Activated T-helper 1 cell treated with anti-CD3 and anti-CD28 coated beads, Interleukin-12 subunit alpha, Interleukin-12 subunit beta, Interleukin-2, Interleukin-4 antibody, amounts not matched to agents 30 ng/mL and 10 ng/mL and 1 ng/mL, durations not matched to agents 14 hours and 24 hours and 36 hours (primary cell): ENCODE measurements at regions not wholly inside any gene's neighbourhood (a gene's known extent, or its start where the extent isn't known, plus 50 kb on each side); places are given as distances from the start of the nearest gene placed in this dataset.

Experiments
- DNase-seq: peaks from one replicate; pipeline ENCODE4 v3.0.0; 2021; ENCODE audit warnings: low spot score
- H3K27ac Mint-ChIP-seq: one replicate; pipeline ENCODE4 v1.8.0; 2021; ENCODE audit warnings: mild to moderate bottlenecking, mixed read lengths
- H3K27me3 Mint-ChIP-seq: one replicate; pipeline ENCODE4 v1.8.0; 2022; ENCODE audit warnings: mild to moderate bottlenecking, moderate library complexity, mixed read lengths; ENCODE audit not compliant: insufficient read depth
- H3K36me3 Mint-ChIP-seq: one replicate; pipeline ENCODE4 v1.8.0; 2021; ENCODE audit warnings: low read depth, mixed read lengths
- H3K4me1 Mint-ChIP-seq: one replicate; pipeline ENCODE4 v1.8.0; 2021; ENCODE audit warnings: low read depth, mixed read lengths
- H3K4me3 Mint-ChIP-seq: one replicate; pipeline ENCODE4 v1.8.0; 2021; ENCODE audit warnings: mild to moderate bottlenecking, moderate library complexity, mixed read lengths
- H3K9me3 Mint-ChIP-seq: one replicate; pipeline ENCODE4 v1.8.0; 2021; ENCODE audit warnings: mixed read lengths
- intact Hi-C: fragments of 100-400 bp; cut with micrococcal nuclease; formaldehyde crosslinking; loops from one replicate; pipeline ENCODE4 v1.15.1; 2024

DNA sequence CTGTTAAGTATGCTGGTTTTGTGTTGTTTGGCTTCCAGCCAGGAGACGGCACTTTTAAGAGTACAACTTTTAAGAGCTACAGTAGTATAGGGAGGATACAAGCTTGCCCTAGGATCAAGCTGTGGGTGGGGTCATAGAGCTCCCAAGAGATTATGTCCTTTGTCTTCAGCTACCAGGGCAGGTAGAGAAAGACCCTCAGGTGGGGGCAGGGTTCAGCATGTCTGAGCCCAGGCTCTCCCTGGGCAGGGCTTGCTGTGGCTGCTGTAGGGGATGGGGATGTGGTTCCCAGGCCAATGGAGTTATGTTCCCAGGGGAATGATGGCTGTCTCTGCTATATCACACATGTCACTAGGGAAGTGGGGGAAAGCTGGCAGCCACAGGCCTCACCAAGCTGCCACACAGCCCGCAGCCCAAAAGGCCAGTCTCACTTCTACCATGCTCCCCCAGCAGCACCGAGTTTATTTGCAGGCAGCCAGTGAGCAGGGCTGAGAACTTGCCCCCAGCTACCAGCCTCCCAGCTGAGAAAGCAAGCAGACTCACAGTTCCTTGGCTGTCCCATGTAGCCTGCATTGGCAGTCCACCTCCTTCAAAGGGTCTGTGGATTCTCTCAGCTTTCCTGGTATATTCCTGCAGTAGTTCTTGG, 105.7 kb upstream of the ERBB4 start:
- H3K4me1 Mint-ChIP-seq = no peaks in the 10 kb centered on the region
- intact Hi-C loops = no loop called here
- no peaks in the 10 kb centered on the region for H3K36me3 Mint-ChIP-seq

GRCh38 chr2:212640428-212640827, 101.8 kb upstream of the ERBB4 start:
- Mint-ChIP-seq H3K4me1 (no peaks in the 10 kb centered on the region), H3K36me3 (no peaks in the 10 kb centered on the region), H3K27me3 (no peaks in the 10 kb centered on the region), H3K27ac (no peak overlapping the region), H3K4me3 (no peak overlapping the region), H3K9me3 (no peaks in the 10 kb centered on the region)
- no peak for DNase-seq
- intact Hi-C loops = no loop called here

More for the DNA sequence above, 105.7 kb upstream of the ERBB4 start:
- no peak for DNase-seq
- H3K27ac Mint-ChIP-seq = no peak overlapping the region
- H3K9me3 Mint-ChIP-seq = no peaks in the 10 kb centered on the region
- no peak overlapping the region for H3K4me3 Mint-ChIP-seq
- H3K27me3 Mint-ChIP-seq = no peaks in the 10 kb centered on the region

DNA sequence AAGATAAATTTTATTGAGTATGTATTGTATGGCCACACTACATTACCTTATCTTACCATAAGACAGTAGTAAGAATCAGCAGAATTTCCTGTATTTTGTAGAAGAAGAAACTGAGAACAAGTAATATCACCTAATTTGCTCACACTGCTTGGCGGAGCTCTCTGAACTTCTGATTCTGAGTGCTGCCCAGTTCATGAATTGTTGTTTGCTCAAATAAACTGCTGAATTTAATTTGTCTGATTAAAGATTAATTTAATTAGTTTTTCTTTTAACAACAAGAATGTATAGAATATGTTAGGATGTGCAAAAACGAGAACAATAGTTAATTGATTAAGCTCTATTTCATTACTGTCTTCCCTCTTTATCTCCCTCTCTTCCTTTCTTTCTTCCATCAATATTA, 100.1 kb upstream of the ERBB4 start:
- no peak overlapping the region for H3K27ac Mint-ChIP-seq
- H3K27me3 Mint-ChIP-seq = no peaks in the 10 kb centered on the region
- no peaks in the 10 kb centered on the region for H3K9me3 Mint-ChIP-seq
- no peak for DNase-seq
- no peaks in the 10 kb centered on the region for H3K36me3 Mint-ChIP-seq
- intact Hi-C loops = no loop called here
- no peaks in the 10 kb centered on the region for H3K4me1 Mint-ChIP-seq
- no peak overlapping the region for H3K4me3 Mint-ChIP-seq

GRCh38 chr2:212628586-212628985, 90.0 kb upstream of the ERBB4 start:
- Mint-ChIP-seq H3K9me3 (no peaks in the 10 kb centered on the region), H3K4me3 (no peak overlapping the region), H3K36me3 (no peaks in the 10 kb centered on the region), H3K4me1 (no peaks in the 10 kb centered on the region), H3K27ac (no peak overlapping the region), H3K27me3 (no peaks in the 10 kb centered on the region)
- DNase-seq = no peak
- intact Hi-C loops = no loop called here

GRCh38 chr2:212626371-212626918, 87.8 kb upstream of the ERBB4 start:
- Mint-ChIP-seq H3K4me3 (no peak overlapping the region), H3K4me1 (no peaks in the 10 kb centered on the region), H3K27ac (no peak overlapping the region), H3K36me3 (no peaks in the 10 kb centered on the region), H3K9me3 (no peaks in the 10 kb centered on the region), H3K27me3 (no peaks in the 10 kb centered on the region)
- intact Hi-C loops = no loop called here
- DNase-seq = no peak

DNA sequence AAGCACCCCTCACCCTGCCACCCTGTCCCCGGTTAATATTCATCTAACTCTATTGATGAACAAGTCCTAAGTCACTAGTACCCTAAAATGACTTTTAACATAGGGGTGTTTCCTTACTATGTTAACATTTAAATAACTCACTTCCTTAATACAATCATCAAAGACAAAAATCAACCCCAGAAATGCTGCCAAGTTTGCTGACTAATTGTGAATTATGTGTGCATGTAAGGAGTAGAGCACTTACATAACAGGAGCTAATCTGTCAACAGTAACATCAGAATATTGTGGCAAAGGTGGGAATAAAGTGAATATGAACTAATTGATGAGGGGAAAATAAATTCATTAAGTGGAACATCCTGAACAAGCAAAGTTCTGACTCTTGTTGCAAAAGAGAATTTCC, 81.4 kb upstream of the ERBB4 start:
- Mint-ChIP-seq H3K27ac (no peak overlapping the region), H3K4me1 (no peaks in the 10 kb centered on the region), H3K4me3 (no peak overlapping the region), H3K9me3 (no peaks in the 10 kb centered on the region), H3K36me3 (no peaks in the 10 kb centered on the region), H3K27me3 (no peaks in the 10 kb centered on the region)
- intact Hi-C loops = no loop called here
- no peak for DNase-seq

- Mint-ChIP-seq H3K4me1 (no peaks in the 10 kb centered on the region), H3K27ac (no peak overlapping the region), H3K4me3 (no peak overlapping the region), H3K36me3 (no peaks in the 10 kb centered on the region), H3K27me3 (no peaks in the 10 kb centered on the region), H3K9me3 (no peaks in the 10 kb centered on the region)
- no peak for DNase-seq
- intact Hi-C loops = no loop called here
Observed at GRCh38 chr2:212618636-212619035, 80.0 kb upstream of the ERBB4 start.

DNA sequence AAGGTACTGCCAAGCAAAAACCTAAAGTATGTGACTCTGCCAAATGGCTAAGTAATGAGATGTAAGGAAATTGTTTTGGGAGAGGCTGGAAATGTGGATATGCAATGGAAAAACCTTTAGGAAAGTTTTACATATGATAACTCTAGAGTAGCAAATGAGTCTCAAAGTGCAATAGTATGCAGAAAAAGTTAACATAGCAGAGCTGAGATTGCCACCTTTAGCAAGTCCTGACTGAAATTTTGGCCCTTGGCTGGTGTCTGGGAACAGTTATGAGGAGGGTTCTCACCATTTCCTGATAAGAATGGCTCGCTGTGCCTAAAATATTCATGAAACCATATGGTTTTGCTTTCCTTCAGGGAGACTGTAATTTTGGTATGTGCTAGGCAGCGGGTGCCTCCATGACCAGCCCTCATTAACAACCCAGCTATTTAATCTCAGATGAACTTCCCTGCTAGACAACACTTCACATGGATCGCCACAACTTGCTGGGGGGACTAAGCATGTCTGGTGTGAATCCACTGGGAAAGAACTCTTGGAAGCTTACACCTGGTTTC, 72.3 kb upstream of the ERBB4 start:
- Mint-ChIP-seq H3K27ac (no peak overlapping the region), H3K36me3 (no peaks in the 10 kb centered on the region), H3K27me3 (no peaks in the 10 kb centered on the region), H3K9me3 (no peaks in the 10 kb centered on the region), H3K4me3 (no peak overlapping the region), H3K4me1 (no peaks in the 10 kb centered on the region)
- no peak for DNase-seq
- intact Hi-C loops = no loop called here

DNA sequence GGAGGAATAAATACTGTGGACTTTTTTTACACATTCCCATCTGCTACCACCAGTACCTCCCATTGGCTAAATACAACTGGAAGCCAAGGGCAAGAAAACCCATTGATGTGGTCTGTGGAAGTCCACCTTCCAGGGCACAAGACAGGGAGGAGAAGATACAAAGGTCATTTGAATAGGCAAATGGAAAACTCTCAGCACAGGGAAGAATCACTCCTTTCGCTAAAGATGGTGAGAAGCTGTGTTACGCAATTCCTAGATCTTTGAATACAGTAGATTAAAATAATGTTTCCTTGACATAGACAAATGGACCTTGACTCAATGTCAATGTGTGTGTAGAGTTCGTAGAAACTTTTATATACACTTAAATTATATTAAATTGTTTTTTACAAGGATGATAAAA, 70.9 kb upstream of the ERBB4 start:
- intact Hi-C loops = no loop called here
- DNase-seq = no peak
- H3K4me3 Mint-ChIP-seq = no peak overlapping the region
- no peak overlapping the region for H3K27ac Mint-ChIP-seq
- H3K36me3 Mint-ChIP-seq = no peaks in the 10 kb centered on the region
- no peaks in the 10 kb centered on the region for H3K27me3 Mint-ChIP-seq
- no peaks in the 10 kb centered on the region for H3K4me1 Mint-ChIP-seq
- no peaks in the 10 kb centered on the region for H3K9me3 Mint-ChIP-seq

DNA sequence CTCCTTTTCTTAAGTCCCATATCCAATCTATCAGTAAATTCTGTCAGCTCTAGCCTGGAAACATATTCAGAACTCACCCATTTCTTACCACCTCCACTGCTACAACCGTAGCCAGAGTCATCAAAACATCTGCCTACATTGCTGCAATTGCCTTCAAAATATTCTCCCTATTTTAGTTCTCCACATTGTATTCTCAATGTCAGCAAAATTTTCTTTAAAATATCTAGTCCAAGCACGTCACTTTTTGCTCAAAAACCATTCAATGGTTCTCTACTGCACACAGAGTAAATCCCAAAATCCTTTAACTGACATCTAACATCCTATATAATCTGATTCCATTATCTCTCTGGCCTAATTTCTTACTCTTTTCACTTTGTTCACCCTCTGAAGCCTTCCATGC, 68.5 kb upstream of the ERBB4 start:
- Mint-ChIP-seq H3K36me3 (no peaks in the 10 kb centered on the region), H3K4me1 (no peaks in the 10 kb centered on the region), H3K4me3 (no peak overlapping the region), H3K27ac (no peak overlapping the region), H3K9me3 (no peaks in the 10 kb centered on the region), H3K27me3 (no peaks in the 10 kb centered on the region)
- no peak for DNase-seq
- intact Hi-C loops = no loop called here

DNA sequence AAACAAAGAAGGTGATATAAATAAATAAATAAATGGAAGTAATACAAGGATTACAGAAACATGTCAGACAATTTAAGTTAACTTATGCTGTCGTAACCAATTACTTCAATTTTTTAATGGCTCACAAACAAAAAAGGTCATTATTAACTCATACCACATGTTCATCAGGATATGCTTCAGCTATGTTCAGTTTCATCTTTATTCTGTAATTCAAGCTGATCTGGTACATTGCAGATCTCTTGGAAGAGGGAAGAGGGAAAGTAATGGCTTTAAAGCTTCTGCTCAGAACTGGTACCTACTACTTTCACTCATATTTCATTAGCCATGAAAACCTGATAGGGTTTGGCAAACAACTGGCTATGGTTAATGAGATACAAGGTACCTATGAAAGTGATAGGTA, 67.6 kb upstream of the ERBB4 start:
- Mint-ChIP-seq H3K9me3 (no peaks in the 10 kb centered on the region), H3K27me3 (no peaks in the 10 kb centered on the region), H3K4me3 (no peak overlapping the region), H3K36me3 (no peaks in the 10 kb centered on the region), H3K27ac (no peak overlapping the region), H3K4me1 (no peaks in the 10 kb centered on the region)
- DNase-seq = no peak
- intact Hi-C loops = no loop called here

DNA sequence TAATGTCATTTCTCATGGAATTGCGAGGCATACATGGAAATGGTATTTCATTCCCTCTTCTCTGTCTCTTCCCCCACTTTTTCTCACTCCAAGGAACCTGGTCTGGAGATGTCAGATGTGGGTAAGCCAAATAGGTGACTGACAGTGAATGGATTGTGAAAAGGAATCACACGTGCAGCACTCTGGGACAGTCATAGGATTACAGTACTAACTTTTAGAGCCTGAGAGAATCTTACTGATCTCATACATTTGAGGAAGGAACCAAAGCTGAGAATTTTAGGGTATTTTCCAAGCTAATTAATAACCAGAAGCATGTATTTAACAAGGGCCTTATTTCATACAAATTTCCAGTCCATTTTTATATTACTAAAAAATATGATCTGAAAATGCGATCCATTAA, 58.1 kb upstream of the ERBB4 start:
- no peak for DNase-seq
- H3K4me1 Mint-ChIP-seq = no peaks in the 10 kb centered on the region
- H3K27ac Mint-ChIP-seq = no peak overlapping the region
- H3K9me3 Mint-ChIP-seq = no peaks in the 10 kb centered on the region
- H3K36me3 Mint-ChIP-seq = no peaks in the 10 kb centered on the region
- H3K27me3 Mint-ChIP-seq = peaks cover 2% of the 10 kb centered on the region
- intact Hi-C loops = no loop called here
- H3K4me3 Mint-ChIP-seq = no peak overlapping the region

GRCh38 chr2:212596276-212596675, 57.7 kb upstream of the ERBB4 start:
- H3K4me1 Mint-ChIP-seq = no peaks in the 10 kb centered on the region
- H3K4me3 Mint-ChIP-seq = no peak overlapping the region
- H3K27ac Mint-ChIP-seq = no peak overlapping the region
- H3K9me3 Mint-ChIP-seq = no peaks in the 10 kb centered on the region
- intact Hi-C loops = no loop called here
- no peaks in the 10 kb centered on the region for H3K36me3 Mint-ChIP-seq
- peaks cover 2% of the 10 kb centered on the region for H3K27me3 Mint-ChIP-seq
- no peak for DNase-seq
